ENCODE measurements at regions not wholly inside any gene's neighbourhood (a gene's known extent, or its start where the extent isn't known, plus 50 kb on each side); places are given as distances from the start of the nearest gene placed in this dataset.

DNA sequence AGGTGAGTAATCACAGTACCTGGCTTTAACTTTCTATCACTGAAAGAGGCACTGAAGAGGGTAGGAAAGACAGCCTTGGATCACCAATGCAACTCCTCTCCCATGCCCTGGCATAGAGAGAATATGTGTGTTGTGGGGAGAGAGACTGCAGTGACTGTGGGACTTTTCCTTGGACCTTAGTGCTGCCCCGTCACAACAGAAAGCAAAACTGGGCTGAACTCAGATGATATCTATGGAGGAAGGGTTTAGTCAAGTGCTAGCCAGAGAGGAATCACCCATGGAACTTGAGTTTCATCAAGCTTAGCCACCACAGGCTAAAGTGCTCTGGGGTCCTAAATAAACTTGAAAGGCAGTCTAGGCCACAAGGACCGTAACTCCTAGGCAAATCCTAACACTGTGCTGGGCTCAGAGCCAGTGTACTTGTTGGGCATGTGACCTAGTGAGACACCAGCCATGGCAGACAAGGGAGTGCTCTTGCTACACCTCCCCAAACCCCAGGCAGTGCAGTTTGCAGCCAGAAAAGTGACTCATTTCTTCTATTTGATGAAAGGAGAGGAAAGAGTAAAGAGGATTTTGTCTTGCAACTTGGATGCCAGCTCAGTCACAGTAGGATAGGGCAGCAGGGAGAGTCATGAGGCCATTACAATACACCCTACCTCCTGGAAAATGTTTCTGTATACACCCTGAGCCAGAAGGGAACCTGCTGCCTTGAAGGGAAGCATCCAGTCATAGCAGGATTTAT, 105.8 kb upstream of the SPOPL start:
- no peak overlapping the region for H3K4me3 ChIP-seq (ENCODE audit: low read depth, low read length)
- TF ChIP-seq CTCF (IDR thresholded peaks at IDR 0.05; ENCODE audit: low read depth, low read length): no peak

- no peak for TF ChIP-seq CTCF (IDR thresholded peaks at IDR 0.05; ENCODE audit: low read depth, low read length)
- H3K4me3 ChIP-seq (ENCODE audit: low read depth, low read length): no peak overlapping the region
Observed at GRCh38 chr2:138396843-138397242, 104.7 kb upstream of the SPOPL start.

DNA sequence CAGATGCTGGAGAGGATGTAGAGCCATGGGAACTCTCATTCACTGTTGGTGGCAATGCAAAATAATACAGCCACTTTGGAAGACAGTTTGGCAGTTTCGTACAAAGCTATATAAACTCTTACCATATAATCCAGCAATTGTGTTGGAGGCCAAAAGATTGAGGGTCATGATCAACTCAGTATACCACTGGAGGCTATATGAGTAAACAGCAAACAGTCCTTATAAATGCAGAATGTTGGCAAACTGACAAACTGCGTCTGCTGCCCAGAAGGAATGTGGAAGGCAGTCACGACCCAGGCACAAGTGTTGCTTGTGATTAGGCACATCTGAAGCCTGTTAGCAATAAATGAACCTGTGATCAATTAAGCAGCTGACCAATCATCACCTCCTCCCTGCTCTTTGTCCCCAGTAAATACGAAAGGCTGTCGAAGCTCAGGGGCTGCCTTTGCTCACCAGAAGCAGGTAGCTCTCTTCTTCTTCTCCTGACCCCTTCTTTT, 98.1 kb upstream of the SPOPL start:
- no peak overlapping the region for H3K4me3 ChIP-seq (ENCODE audit: low read depth, low read length)
- TF ChIP-seq CTCF (IDR thresholded peaks at IDR 0.05; ENCODE audit: low read depth, low read length): no peak

DNA sequence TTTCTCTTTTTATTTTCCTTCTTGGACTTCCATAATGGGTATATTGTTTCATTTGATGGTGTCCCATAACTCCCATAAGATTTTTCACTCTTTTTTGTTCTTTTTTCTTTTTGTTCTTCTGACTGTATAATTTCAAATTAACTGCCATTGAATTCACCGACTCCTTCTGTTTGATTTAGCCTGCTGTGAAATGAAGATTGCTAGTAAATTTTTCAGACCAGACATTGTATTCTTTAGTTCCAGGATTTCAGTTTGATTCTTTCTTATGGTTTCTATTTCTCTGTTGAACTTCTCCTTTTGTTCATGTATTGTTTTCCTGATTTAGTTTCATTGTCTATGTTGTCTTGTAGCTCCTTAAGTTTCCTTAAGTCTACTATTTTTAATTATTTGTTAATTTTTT, 87.6 kb upstream of the SPOPL start:
- TF ChIP-seq CTCF (IDR thresholded peaks at IDR 0.05; ENCODE audit: low read depth, low read length): no peak
- H3K4me3 ChIP-seq (ENCODE audit: low read depth, low read length): no peak overlapping the region

DNA sequence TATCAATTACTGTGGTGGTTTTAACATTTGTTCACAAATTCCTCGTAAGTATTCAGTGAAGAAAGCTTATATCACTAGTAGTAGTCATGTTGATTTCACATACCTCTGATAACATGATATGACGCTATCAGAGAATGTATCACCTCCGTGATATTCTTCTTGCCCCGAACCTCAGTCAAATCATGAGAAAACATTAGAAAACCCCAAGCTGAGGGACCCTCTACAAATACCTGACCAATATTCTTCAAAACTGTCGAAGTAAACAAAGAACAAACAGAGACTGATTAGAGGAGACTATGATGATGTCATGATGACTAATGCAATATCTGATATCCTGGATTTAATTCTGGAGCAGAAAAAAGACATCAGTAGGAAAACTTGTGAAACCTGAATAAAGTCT, 85.6 kb upstream of the SPOPL start:
- no peak overlapping the region for H3K4me3 ChIP-seq (ENCODE audit: low read depth, low read length)
- TF ChIP-seq CTCF (IDR thresholded peaks at IDR 0.05; ENCODE audit: low read depth, low read length): no peak

GRCh38 chr2:138418453-138418852, 83.1 kb upstream of the SPOPL start:
- TF ChIP-seq CTCF (IDR thresholded peaks at IDR 0.05; ENCODE audit: low read depth, low read length): no peak
- H3K4me3 ChIP-seq (ENCODE audit: low read depth, low read length): no peak overlapping the region

DNA sequence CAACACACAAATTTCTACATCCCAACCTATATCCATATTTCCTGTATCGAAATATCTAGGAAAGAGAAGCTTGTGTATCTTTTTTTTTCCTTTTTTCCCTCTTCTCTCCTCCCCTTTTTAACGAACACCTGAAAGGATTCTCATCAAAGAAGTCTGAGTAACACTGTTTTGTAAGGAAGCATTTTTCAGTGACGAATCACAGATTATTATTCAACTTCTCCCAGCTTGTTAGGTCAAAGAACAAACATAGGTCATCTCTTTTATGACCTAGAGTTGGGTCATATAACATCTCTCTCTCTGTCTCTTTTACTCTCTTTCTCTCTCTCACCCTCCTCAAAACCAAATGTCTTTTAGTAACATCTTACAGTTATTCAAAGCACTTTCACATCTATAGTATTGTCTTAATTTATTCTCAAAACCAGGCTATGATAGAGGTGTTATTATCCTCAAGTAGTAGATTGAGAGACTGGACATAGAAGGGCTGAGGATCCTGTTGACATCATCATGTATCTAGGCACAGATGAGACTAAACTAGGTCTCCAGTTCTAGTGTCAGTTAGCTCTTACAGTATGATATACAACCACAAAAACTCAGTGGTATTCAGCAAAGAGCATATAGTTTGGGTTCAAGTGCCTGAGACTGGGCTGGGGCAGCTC, 80.1 kb upstream of the SPOPL start:
- no peak for TF ChIP-seq CTCF (IDR thresholded peaks at IDR 0.05; ENCODE audit: low read depth, low read length)
- H3K4me3 ChIP-seq (ENCODE audit: low read depth, low read length): no peak overlapping the region
